Left lung (tissue), 4 donors: ENCODE measurements at regions not wholly inside any gene's neighbourhood (a gene's known extent, or its start where the extent isn't known, plus 50 kb on each side); places are given as distances from the start of the nearest gene placed in this dataset.

ENCODE experiments used
- ATAC-seq: fragments of 200-7000 bp; cut with Tn5 transposase; one replicate; pipeline ENCODE4 v1.9.1; 2020; ENCODE audit warnings: moderate library complexity
- DNase-seq, 4 donors: peaks; one replicate each; pipeline ENCODE4 v3.0.0-alpha.2; 2013 to 2020
- H3K27ac ChIP-seq, 2 donors: fragments of 200-600 bp; sonication (generic) in 1 of 2; one replicate each; pipeline versions ENCODE4 v1.5.0 to v1.8.0; 2020 to 2021
- H3K27me3 ChIP-seq, 2 donors: fragments of 200-600 bp; sonication (generic) in 1 of 2; one replicate each; pipeline versions ENCODE4 v1.5.0 to v1.8.0; 2020 to 2021
- H3K36me3 ChIP-seq, 2 donors: fragments of 200-600 bp; sonication (generic) in 1 of 2; one replicate each; pipeline versions ENCODE4 v1.5.0 to v1.8.0; 2020 to 2021
- H3K4me1 ChIP-seq, 2 donors: fragments of 200-600 bp; one replicate each; pipeline ENCODE4 v1.8.0; 2021
- H3K4me3 ChIP-seq, 2 donors: fragments of 200-600 bp; sonication (generic) in 1 of 2; one replicate each; pipeline versions ENCODE4 v1.5.0 to v1.8.0; 2020 to 2021; ENCODE audit warnings: mild to moderate bottlenecking in 1 of 2
- H3K9me3 ChIP-seq, 2 donors: fragments of 200-600 bp; sonication (generic) in 1 of 2; one replicate each; pipeline versions ENCODE4 v1.5.0 to v1.8.0; 2020 to 2021
- CTCF ChIP-seq, 2 donors: fragments of 200-600 bp; sonication (generic) in 1 of 2; IDR thresholded peaks; one replicate each; pipeline versions ENCODE4 v1.5.0 to v1.8.0; 2021; ENCODE audit warnings: antibody characterized with exemption in 2 of 2
- intact Hi-C, 2 donors: fragments of 100-400 bp; cut with DNase I; formaldehyde crosslinking; loops; one replicate each; pipeline versions ENCODE4 v1.11.2 to v1.14.2; 2022
- donor health status: DM: no; HTN: yes; CAD: no.
- donor health status: DM: no; HTN: no; CAD: no.

- intact Hi-C loops = no loop called here
- TF ChIP-seq CTCF (IDR thresholded peaks at IDR 0.05) = no peak
- Histone ChIP-seq H3K27me3 (no peaks in the 10 kb centered on the region), H3K36me3 (no peaks in the 10 kb centered on the region), H3K9me3 (no peaks in the 10 kb centered on the region), H3K27ac (no peak overlapping the region), H3K4me1 (no peaks in the 10 kb centered on the region), H3K4me3 (no peak overlapping the region)
- DNase-seq (no peak), ATAC-seq (no peak)
Observed at GRCh38 chr4:137307806-137308205, 224.5 kb downstream of the PCDH18 start.

- H3K27ac ChIP-seq = no peak overlapping the region
- ATAC-seq (no peak), DNase-seq (no peak)
- no peaks in the 10 kb centered on the region for H3K4me1 ChIP-seq
- H3K27me3 ChIP-seq = no peaks in the 10 kb centered on the region
- intact Hi-C loops = no loop called here
- H3K36me3 ChIP-seq = no peaks in the 10 kb centered on the region
- TF ChIP-seq CTCF (IDR thresholded peaks at IDR 0.05) = no peak
- no peak overlapping the region for H3K4me3 ChIP-seq
- H3K9me3 ChIP-seq = no peaks in the 10 kb centered on the region
Observed at GRCh38 chr4:137300776-137301175, 231.5 kb downstream of the PCDH18 start.

- Histone ChIP-seq H3K27ac (no peak overlapping the region), H3K27me3 (no peaks in the 10 kb centered on the region), H3K4me3 (no peak overlapping the region), H3K36me3 (no peaks in the 10 kb centered on the region), H3K4me1 (no peaks in the 10 kb centered on the region), H3K9me3 (no peaks in the 10 kb centered on the region)
- TF ChIP-seq CTCF (IDR thresholded peaks at IDR 0.05) = no peak
- no peak for ATAC-seq
- no peak for DNase-seq
- intact Hi-C loops = no loop called here
Observed at GRCh38 chr4:137299281-137299680, 233.0 kb downstream of the PCDH18 start.

GRCh38 chr4:137293281-137293680 is 239.0 kb downstream of the PCDH18 start:
- no peaks in the 10 kb centered on the region for H3K4me1 ChIP-seq
- no peaks in the 10 kb centered on the region for H3K27me3 ChIP-seq
- H3K4me3 ChIP-seq = no peak overlapping the region
- H3K27ac ChIP-seq = no peak overlapping the region
- intact Hi-C loops = no loop called here
- H3K36me3 ChIP-seq = no peaks in the 10 kb centered on the region
- ATAC-seq (no peak), DNase-seq (no peak)
- TF ChIP-seq CTCF (IDR thresholded peaks at IDR 0.05) = no peak
- no peaks in the 10 kb centered on the region for H3K9me3 ChIP-seq

GRCh38 chr4:137283737-137284136 is 248.6 kb downstream of the PCDH18 start:
- intact Hi-C loops = no loop called here
- Histone ChIP-seq H3K4me1 (no peaks in the 10 kb centered on the region), H3K27ac (no peak overlapping the region), H3K4me3 (no peak overlapping the region), H3K27me3 (no peaks in the 10 kb centered on the region), H3K9me3 (no peaks in the 10 kb centered on the region), H3K36me3 (no peaks in the 10 kb centered on the region)
- ATAC-seq (no peak), DNase-seq (no peak)
- no peak for TF ChIP-seq CTCF (IDR thresholded peaks at IDR 0.05)
